Suprapubic skin (tissue), 3 donors: ENCODE measurements at regions not wholly inside any gene's neighbourhood (a gene's known extent, or its start where the extent isn't known, plus 50 kb on each side); places are given as distances from the start of the nearest gene placed in this dataset.

Experiments
- CTCF ChIP-seq, 2 donors: fragments of 200-600 bp in 1 of 2; fragments of 450-650 bp in 1 of 2; sonication (generic) in 1 of 2; IDR thresholded peaks; one replicate each; pipeline ENCODE4 v1.5.1; 2016 to 2019; ENCODE audit warnings: antibody characterized with exemption in 2 of 2, mild to moderate bottlenecking in 1 of 2, moderate library complexity in 1 of 2
- EP300 ChIP-seq: sonication (generic); formaldehyde crosslinking; IDR thresholded peaks from one replicate; pipeline ENCODE4 v1.6.1; 2017; ENCODE audit warnings: antibody characterized with exemption

DNA sequence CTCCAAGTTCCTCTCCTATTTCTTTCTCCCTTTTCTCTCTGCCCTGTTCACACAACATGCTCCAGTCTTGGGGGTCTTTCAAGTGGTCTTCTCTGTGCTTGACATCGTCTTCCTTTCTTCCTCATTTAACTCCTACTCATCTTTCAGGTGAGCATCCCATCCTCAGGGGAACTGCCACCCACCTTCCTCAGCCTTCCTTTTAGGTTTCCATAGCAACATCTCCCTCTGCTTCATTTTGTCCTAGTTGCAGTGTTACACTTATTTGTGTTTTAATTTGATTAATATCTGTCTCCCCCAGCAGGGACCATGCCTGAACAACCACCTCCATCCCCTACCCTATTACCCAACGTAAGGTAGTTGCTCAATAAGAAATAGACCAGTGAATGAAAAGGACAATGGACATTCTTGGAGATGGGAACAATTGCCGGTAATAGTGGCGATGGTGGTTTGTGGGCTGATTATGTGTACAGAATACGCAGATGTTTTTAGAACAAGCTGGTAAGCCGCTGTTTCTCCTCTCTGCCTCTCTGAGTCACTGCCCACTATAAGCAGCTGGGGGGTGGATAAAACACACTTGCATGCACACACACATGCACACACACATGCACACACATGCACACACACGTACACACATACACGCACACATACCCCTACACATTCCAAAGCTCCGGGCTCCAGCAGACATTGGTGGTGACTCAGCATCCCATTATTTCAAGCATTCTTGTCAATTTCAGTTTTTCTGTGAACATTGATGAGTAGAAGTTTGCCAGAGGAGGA lies 251.6 kb downstream of the GATA3 start:
- no peak for TF ChIP-seq CTCF (IDR thresholded peaks at IDR 0.05)
- TF ChIP-seq EP300, result no peak
